ENCODE measurements at regions not wholly inside any gene's neighbourhood (a gene's known extent, or its start where the extent isn't known, plus 50 kb on each side); places are given as distances from the start of the nearest gene placed in this dataset.
"Not testable (repeated sequence)": the region's sequence is repeated elsewhere in the genome, so short reads cannot be mapped to it uniquely, and the experiment has no call there.

GRCh38 chr2:91476936-91477246 lies 2785.4 kb downstream of the RPIA start:
- not testable (repeated sequence) for TF ChIP-seq POLR2AphosphoS5 (IDR thresholded peaks at IDR 0.05; ENCODE audit: insufficient read depth, low read depth, low read length); EZH2 (IDR thresholded peaks at IDR 0.05; ENCODE audit: borderline replicate concordance, low read depth, low read length, severe bottlenecking); CTCF (IDR thresholded peaks at IDR 0.05; ENCODE audit: extremely low read depth in 1 of 2, insufficient read depth in 1 of 2, low read depth in 1 of 2, low read length in 2 of 2); MAX (IDR thresholded peaks at IDR 0.05; ENCODE audit: insufficient read depth, insufficient read length)

All from endothelial cell of umbilical vein (primary cell).